Activated B cell treated with CpG ODN at 0.5 μM for 24 hours (primary cell): ENCODE measurements at regions not wholly inside any gene's neighbourhood (a gene's known extent, or its start where the extent isn't known, plus 50 kb on each side); places are given as distances from the start of the nearest gene placed in this dataset.

Experiments
- ATAC-seq: fragments of 200-7000 bp; cut with Tn5 transposase; one replicate; pipeline ENCODE4 v1.10.0; 2021; ENCODE audit warnings: low read depth, mild to moderate bottlenecking, moderate library complexity
- CTCF ChIA-PET: fragments of 350-600 bp; sonication (Branson Sonifier 250); formaldehyde crosslinking; loops from one replicate; lab custom pipeline; 2021; ENCODE audit warnings: antibody characterized with exemption; lab: Charles Lee
- POLR2A ChIA-PET: fragments of 350-600 bp; sonication (Branson Sonifier 250); formaldehyde crosslinking; loops from one replicate; lab custom pipeline; 2021; ENCODE audit warnings: antibody characterized with exemption; lab: Charles Lee
- DNase-seq: peaks from one replicate; pipeline ENCODE4 v3.0.0; 2022
- H3K27ac Mint-ChIP-seq: one replicate; pipeline ENCODE4 v1.8.0; 2020; ENCODE audit warnings: mixed read lengths
- H3K27me3 Mint-ChIP-seq: one replicate; pipeline ENCODE4 v1.8.0; 2021; ENCODE audit warnings: mixed read lengths
- H3K36me3 Mint-ChIP-seq: one replicate; pipeline ENCODE4 v1.8.0; 2021; ENCODE audit warnings: low read depth, mixed read lengths
- H3K4me1 Mint-ChIP-seq: one replicate; pipeline ENCODE4 v1.8.0; 2021; ENCODE audit warnings: mixed read lengths
- H3K4me3 Mint-ChIP-seq: one replicate; pipeline ENCODE4 v1.8.0; 2020; ENCODE audit warnings: mild to moderate bottlenecking, mixed read lengths
- H3K9me3 Mint-ChIP-seq: one replicate; pipeline ENCODE4 v1.8.0; 2020; ENCODE audit warnings: mixed read lengths
- intact Hi-C: fragments of 100-400 bp; cut with micrococcal nuclease; formaldehyde crosslinking; loops from one replicate; pipeline ENCODE4 v1.15.1; 2024
- TF ChIP-seq, protein P1 (sequence below): fragments of 200-600 bp; IDR thresholded peaks from one replicate; pipeline ENCODE4 v1.8.0; 2022; ENCODE audit warnings: antibody characterized with exemption, mild to moderate bottlenecking

GRCh38 chr5:89983216-89983615 is 426.3 kb downstream of the CETN3 start:
- Mint-ChIP-seq H3K4me3 (no peak overlapping the region), H3K9me3 (peaks cover 11% of the 10 kb centered on the region), H3K4me1 (peaks cover 4% of the 10 kb centered on the region), H3K36me3 (no peaks in the 10 kb centered on the region), H3K27ac (no peak overlapping the region), H3K27me3 (no peaks in the 10 kb centered on the region)
- DNase-seq: no peak
- ATAC-seq: no peak
- TF ChIP-seq, protein P1, sequence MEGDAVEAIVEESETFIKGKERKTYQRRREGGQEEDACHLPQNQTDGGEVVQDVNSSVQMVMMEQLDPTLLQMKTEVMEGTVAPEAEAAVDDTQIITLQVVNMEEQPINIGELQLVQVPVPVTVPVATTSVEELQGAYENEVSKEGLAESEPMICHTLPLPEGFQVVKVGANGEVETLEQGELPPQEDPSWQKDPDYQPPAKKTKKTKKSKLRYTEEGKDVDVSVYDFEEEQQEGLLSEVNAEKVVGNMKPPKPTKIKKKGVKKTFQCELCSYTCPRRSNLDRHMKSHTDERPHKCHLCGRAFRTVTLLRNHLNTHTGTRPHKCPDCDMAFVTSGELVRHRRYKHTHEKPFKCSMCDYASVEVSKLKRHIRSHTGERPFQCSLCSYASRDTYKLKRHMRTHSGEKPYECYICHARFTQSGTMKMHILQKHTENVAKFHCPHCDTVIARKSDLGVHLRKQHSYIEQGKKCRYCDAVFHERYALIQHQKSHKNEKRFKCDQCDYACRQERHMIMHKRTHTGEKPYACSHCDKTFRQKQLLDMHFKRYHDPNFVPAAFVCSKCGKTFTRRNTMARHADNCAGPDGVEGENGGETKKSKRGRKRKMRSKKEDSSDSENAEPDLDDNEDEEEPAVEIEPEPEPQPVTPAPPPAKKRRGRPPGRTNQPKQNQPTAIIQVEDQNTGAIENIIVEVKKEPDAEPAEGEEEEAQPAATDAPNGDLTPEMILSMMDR: no peak
- intact Hi-C loops: no loop called here
- POLR2A ChIA-PET: no interaction called here
- CTCF ChIA-PET: no interaction called here

GRCh38 chr5:89981878-89982773 is 427.4 kb downstream of the CETN3 start:
- Mint-ChIP-seq H3K9me3 (peaks cover 11% of the 10 kb centered on the region), H3K27me3 (no peaks in the 10 kb centered on the region), H3K4me3 (no peak overlapping the region), H3K36me3 (no peaks in the 10 kb centered on the region), H3K4me1 (peaks cover 4% of the 10 kb centered on the region), H3K27ac (no peak overlapping the region)
- ChIA-PET POLR2A (no interaction called here), CTCF (no interaction called here)
- TF ChIP-seq, protein P1: no peak
- intact Hi-C loops: no loop called here
- ATAC-seq (no peak), DNase-seq (no peak)

DNA sequence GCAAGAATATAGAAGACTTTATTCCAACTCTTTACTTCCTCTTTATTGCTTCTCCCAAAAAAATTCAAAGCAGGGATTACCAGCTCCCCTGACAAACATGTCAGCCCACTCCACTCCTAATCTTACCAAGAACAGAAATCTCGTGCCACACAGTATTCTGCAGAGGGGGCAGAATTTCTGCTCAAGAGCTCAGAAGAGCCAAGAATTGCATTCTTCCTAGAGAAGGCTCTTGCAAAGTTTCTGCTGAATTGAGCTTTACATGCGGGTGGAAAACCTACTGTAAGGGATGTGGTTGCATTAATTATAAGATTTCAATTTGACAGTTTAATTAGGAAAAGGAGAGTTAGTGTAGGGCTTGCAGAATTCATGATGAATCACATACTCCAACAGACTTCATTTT is 428.5 kb downstream of the CETN3 start:
- intact Hi-C loops: no loop called here
- ATAC-seq (no peak), DNase-seq (no peak)
- ChIA-PET POLR2A (no interaction called here), CTCF (no interaction called here)
- Mint-ChIP-seq H3K4me1 (peaks cover 4% of the 10 kb centered on the region), H3K36me3 (no peaks in the 10 kb centered on the region), H3K27ac (no peak overlapping the region), H3K4me3 (no peak overlapping the region), H3K27me3 (no peaks in the 10 kb centered on the region), H3K9me3 (peaks cover 11% of the 10 kb centered on the region)
- TF ChIP-seq, protein P1: no peak

DNA sequence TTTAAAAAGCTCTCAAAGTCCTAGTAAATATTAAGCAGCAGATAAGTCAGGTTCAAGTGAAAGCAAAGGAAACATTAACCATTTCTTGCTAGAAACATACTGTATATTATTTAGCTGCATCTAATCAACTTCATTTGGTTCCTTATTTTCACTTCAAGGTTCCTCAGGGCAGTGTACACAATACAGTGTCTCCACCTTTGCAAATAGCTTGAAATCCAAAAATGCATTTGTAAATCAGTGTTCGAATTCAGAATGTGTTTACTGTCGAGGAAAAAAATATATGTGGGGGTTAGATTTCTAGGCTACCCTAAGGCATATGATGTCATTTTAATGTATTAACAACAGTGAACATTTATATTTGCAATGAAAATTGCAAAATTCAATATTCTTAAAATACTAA is 436.0 kb downstream of the CETN3 start:
- intact Hi-C loops: no loop called here
- H3K36me3 Mint-ChIP-seq: no peaks in the 10 kb centered on the region

DNA sequence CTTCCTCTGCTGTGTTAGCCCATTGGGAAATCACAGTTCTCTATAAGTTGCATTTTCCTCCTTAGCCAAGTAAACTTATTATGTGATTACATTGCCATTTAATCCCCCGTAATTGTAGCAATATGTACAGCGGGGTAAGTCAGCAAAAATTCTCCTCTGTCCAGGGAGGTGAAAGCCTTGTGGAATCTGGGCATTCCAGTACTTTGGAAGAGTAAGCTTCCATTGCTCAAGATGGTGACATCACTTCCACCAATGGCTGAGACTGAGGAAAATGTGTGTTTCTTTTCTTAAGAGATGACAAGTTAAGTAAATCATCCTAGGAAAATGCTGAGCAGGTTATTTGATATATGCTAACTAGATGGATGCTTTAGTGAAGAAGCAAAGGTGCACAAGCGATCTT is 436.7 kb downstream of the CETN3 start:
- no peak for ATAC-seq
- Mint-ChIP-seq H3K36me3 (no peaks in the 10 kb centered on the region), H3K9me3 (no peaks in the 10 kb centered on the region), H3K4me3 (no peak overlapping the region), H3K4me1 (peaks cover 2% of the 10 kb centered on the region), H3K27ac (no peak overlapping the region), H3K27me3 (no peaks in the 10 kb centered on the region)
- ChIA-PET CTCF (no interaction called here), POLR2A (no interaction called here)
- TF ChIP-seq, protein P1: no peak
- DNase-seq: no peak
- intact Hi-C loops: no loop called here

More for the DNA sequence above, 436.0 kb downstream of the CETN3 start:
- Mint-ChIP-seq H3K9me3 (peaks cover 2% of the 10 kb centered on the region), H3K27ac (no peak overlapping the region), H3K27me3 (no peaks in the 10 kb centered on the region), H3K4me3 (no peak overlapping the region), H3K4me1 (peaks cover 2% of the 10 kb centered on the region)
- ATAC-seq: no peak
- ChIA-PET CTCF (no interaction called here), POLR2A (no interaction called here)
- no peak for DNase-seq
- TF ChIP-seq, protein P1: no peak
